ENCODE measurements at regions not wholly inside any gene's neighbourhood (a gene's known extent, or its start where the extent isn't known, plus 50 kb on each side); places are given as distances from the start of the nearest gene placed in this dataset.
"Not testable (repeated sequence)": the region's sequence is repeated elsewhere in the genome, so short reads cannot be mapped to it uniquely, and the experiment has no call there.

- TF ChIP-seq, protein P1, sequence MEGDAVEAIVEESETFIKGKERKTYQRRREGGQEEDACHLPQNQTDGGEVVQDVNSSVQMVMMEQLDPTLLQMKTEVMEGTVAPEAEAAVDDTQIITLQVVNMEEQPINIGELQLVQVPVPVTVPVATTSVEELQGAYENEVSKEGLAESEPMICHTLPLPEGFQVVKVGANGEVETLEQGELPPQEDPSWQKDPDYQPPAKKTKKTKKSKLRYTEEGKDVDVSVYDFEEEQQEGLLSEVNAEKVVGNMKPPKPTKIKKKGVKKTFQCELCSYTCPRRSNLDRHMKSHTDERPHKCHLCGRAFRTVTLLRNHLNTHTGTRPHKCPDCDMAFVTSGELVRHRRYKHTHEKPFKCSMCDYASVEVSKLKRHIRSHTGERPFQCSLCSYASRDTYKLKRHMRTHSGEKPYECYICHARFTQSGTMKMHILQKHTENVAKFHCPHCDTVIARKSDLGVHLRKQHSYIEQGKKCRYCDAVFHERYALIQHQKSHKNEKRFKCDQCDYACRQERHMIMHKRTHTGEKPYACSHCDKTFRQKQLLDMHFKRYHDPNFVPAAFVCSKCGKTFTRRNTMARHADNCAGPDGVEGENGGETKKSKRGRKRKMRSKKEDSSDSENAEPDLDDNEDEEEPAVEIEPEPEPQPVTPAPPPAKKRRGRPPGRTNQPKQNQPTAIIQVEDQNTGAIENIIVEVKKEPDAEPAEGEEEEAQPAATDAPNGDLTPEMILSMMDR (IDR thresholded peaks at IDR 0.05; ENCODE audit: low read depth, low read length): no peak
- peak; percentile 72 to 96 for DNase-seq (ENCODE audit: low read depth in 2 of 2)
- no peak overlapping the region for H3K4me3 ChIP-seq (replicated peaks in 1 of 2; ENCODE audit: low read depth in 2 of 2, low read length in 2 of 2)
Measured at GRCh38 chr9:104993291-104993963, 65.5 kb upstream of the ABCA1 start.

GRCh38 chr9:104997536-104997935 is 69.6 kb upstream of the ABCA1 start:
- TF ChIP-seq, protein P1 (IDR thresholded peaks at IDR 0.05; ENCODE audit: low read depth, low read length): no peak
- DNase-seq (ENCODE audit: low read depth in 2 of 2): peak in 1 of 2 donors; percentile 55
- no peak overlapping the region for H3K4me3 ChIP-seq (replicated peaks in 1 of 2; ENCODE audit: low read depth in 2 of 2, low read length in 2 of 2)

- TF ChIP-seq, protein P1 (IDR thresholded peaks at IDR 0.05; ENCODE audit: low read depth, low read length): no peak
- H3K4me3 ChIP-seq (replicated peaks in 1 of 2; ENCODE audit: low read depth in 2 of 2, low read length in 2 of 2): no peak overlapping the region
- DNase-seq (ENCODE audit: low read depth in 2 of 2): no peak
Measured at GRCh38 chr9:104999136-104999535, 71.2 kb upstream of the ABCA1 start.

DNA sequence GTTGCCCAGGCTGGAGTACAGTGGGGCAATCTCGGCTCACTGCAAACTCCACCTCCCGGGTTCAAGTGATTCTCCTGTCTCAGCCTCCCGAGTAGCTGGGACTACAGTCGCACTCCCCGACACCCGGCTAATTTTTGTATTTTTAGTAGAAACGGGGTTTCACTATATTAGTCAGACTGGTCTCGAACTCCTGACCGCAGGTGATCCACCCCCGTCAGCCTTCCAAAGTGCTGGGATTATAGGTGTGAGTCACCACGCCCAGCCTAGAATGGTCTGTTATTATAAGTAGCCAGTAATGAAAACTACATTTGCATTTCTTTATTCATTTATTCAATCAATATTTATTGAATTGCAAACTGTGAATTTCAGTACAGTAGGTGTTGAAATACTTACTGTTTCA is 72.6 kb upstream of the ABCA1 start:
- DNase-seq (ENCODE audit: low read depth in 2 of 2); H3K4me3 ChIP-seq (replicated peaks in 1 of 2; ENCODE audit: low read depth in 2 of 2, low read length in 2 of 2): not testable (repeated sequence)

DNA sequence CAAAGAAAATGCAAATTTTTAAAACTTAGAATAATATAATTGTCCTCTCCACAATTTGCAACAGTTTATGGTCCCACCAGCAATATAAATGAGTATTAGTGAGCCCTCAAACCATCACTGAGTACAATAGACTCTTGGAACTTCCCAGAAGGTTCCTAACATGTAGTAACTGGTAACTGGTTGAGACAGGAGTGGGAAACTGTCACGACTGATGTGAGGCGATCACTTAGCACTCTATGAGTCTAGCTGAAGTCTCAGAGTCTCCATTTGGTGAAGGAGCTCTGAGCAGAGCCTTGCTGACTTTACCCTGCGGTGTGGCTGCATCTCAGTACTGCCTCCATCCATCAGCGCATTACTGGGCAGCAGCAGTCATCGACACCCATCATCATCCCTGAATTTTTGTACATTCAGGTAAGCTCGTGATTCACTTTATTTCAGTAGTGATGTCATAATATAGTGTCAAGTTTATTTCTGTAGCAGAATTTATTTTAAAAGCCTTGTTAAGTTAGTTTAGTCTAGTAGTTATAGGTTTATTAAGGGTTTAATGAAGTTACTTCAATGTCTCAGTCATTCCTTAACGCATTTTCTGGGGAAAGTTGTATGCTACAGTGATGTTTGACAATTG is 76.6 kb upstream of the ABCA1 start:
- H3K4me3 ChIP-seq (replicated peaks in 1 of 2; ENCODE audit: low read depth in 2 of 2, low read length in 2 of 2): no peak overlapping the region
- no peak for DNase-seq (ENCODE audit: low read depth in 2 of 2)
- TF ChIP-seq, protein P1 (IDR thresholded peaks at IDR 0.05; ENCODE audit: low read depth, low read length): no peak

DNA sequence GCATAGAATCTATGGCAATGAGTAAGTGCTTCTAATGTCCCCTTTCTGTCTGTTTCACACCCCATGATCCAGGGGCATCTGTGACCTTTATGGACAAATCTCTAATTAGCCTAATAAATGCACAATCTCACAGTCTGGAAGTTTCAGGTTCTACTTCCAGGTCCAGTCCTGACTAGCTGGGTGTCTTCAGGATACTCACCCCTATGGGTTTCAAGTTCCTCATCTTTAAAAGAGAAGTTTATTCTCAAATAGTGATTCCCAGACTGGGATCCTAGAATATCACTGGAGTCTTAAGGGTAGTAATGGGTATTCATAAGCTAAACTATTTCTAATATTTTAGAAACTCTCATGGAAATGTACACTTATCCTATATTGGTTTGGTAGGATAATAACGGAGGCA is 77.2 kb upstream of the ABCA1 start:
- H3K4me3 ChIP-seq (replicated peaks in 1 of 2; ENCODE audit: low read depth in 2 of 2, low read length in 2 of 2): no peak overlapping the region
- TF ChIP-seq, protein P1 (IDR thresholded peaks at IDR 0.05; ENCODE audit: low read depth, low read length): no peak
- DNase-seq (ENCODE audit: low read depth in 2 of 2): no peak

- no peak for DNase-seq (ENCODE audit: low read depth in 2 of 2)
- TF ChIP-seq, protein P1 (IDR thresholded peaks at IDR 0.05; ENCODE audit: low read depth, low read length): no peak
- H3K4me3 ChIP-seq (replicated peaks in 1 of 2; ENCODE audit: low read depth in 2 of 2, low read length in 2 of 2): no peak overlapping the region
Measured at GRCh38 chr9:105006514-105006913, 78.6 kb upstream of the ABCA1 start.
